COLO668 (cell line): ENCODE measurements at regions not wholly inside any gene's neighbourhood (a gene's known extent, or its start where the extent isn't known, plus 50 kb on each side); places are given as distances from the start of the nearest gene placed in this dataset.
"Not testable (repeated sequence)": the region's sequence is repeated elsewhere in the genome, so short reads cannot be mapped to it uniquely, and the experiment has no call there.

ENCODE experiments used
- DNase-seq: peaks from one replicate; lab custom pipeline; 2025; ENCODE audit not compliant: unreplicated experiment; lab: John Stamatoyannopoulos, UW

- DNase-seq = no peak
These were observed 144.8 kb upstream of the PHACTR3 start for GRCh38 chr20:59459586-59459985.

GRCh38 chr20:59460352-59460751 is 144.0 kb upstream of the PHACTR3 start:
- DNase-seq = no peak

- no peak for DNase-seq
These were observed 142.8 kb upstream of the PHACTR3 start for GRCh38 chr20:59461526-59461925.

GRCh38 chr20:59462249-59462648 is 142.1 kb upstream of the PHACTR3 start:
- no peak for DNase-seq

- DNase-seq = no peak
These were observed 140.8 kb upstream of the PHACTR3 start for GRCh38 chr20:59463541-59463940.

GRCh38 chr20:59466107-59466815 is 138.1 kb upstream of the PHACTR3 start:
- DNase-seq = no peak

- DNase-seq = no peak
These were observed 135.5 kb upstream of the PHACTR3 start for GRCh38 chr20:59468831-59469230.

GRCh38 chr20:59469267-59470252 is 134.8 kb upstream of the PHACTR3 start:
- no peak for DNase-seq

- DNase-seq = no peak
These were observed 133.8 kb upstream of the PHACTR3 start for GRCh38 chr20:59470521-59470920.

GRCh38 chr20:59471653-59472421 is 132.5 kb upstream of the PHACTR3 start:
- no peak for DNase-seq

DNA sequence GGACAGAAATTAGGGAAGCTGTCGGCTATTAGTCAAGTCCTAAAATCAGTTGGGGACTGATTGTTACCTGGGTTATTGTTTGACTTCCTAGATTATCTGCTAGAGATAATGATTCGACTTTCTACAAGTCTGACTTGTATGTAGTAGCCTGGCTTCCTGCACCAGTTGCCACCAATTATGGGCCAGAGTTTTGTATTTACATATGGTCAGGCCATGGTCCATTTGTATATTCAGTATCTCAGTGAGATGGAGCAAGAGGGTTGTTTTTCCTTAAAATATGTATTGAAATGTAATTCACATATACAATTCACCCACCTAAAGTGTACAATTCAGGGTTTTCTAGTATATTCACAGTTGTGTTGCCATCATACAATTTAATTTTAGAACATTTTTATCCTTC is 130.6 kb upstream of the PHACTR3 start:
- no peak for DNase-seq

DNA sequence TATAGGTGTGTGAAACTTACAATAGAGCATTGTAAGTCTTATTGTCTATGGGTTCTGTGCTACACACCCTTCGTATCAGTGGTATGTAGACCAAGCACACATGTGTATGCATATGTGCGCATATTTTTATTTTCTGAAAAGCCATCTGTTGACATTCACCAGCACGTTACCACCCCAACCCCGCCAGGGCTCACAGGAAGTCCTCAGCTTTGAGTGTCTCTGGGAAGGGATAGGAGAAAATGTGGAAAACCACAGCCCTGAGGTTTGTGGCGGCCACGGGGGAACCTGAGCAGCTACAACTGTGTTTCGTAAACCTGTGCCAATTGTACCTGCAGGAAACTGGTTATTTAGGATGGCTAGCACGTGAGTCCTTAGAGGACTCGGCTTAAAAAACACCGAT is 123.3 kb upstream of the PHACTR3 start:
- no peak for DNase-seq

DNA sequence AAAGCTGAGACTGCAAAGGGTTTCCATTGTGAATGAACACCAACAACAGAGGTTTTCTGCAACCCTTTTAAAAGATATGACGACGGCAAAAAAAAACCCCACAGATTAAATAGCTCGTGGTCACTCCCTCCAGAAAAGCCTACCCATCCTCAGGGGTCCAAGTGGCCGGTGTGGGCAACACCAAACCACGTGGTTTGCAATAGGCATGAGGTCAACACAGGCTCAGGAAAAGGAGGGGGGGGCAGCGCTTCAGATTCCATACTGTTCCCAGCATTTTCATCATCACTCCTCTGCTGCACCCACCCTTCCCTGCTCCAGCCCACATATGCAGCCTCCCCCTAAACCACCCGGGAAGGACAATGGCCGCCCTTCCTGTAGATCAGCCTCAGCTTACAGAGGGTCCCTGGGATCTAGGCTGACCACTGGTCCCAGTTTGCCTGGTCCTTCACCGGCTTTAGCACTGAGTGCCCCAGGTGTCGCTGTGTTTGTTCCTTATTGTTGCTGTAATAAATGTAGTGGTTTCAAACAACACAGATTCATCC is 122.8 kb upstream of the PHACTR3 start:
- no peak for DNase-seq

DNA sequence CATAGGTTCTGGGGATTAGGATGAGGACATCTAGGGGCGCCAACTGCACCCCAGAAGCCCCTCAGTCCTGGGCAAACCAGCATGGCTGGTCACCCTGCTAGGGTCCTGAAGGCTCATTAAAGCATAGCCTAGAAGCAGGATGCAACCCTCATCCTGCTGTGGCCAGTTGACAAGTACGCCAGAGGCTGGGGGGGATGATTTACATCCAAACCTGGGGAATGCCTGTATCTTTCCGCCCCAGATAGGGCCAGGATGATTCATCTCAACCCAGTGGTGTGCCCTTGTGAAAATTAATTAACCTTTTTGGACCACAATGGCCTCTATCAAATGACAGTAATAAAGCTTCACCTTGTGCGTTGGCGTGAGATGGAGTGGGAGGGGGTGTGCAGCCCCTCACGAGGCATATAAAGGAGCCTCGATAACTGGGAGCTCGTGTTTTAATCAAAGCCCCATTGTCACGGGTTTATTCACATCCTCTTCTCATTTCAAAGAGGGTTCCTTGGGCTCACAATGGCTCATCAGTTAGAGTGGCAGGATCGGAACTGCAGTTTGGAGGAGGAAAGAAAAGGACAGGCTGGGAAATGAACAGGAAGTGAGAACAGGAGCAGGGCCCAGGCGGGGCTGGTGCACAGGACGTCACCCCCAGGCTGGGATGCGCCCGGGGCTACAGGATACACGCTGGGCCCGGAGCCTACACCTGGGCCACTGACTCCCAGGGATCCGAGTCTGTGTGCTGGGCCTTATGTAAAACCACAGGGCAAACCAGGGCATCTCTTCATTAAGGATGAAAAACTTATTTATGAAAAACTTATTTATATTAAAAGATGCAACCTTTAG is 121.8 kb upstream of the PHACTR3 start:
- no peak for DNase-seq

GRCh38 chr20:59483481-59483880 is 120.9 kb upstream of the PHACTR3 start:
- no peak for DNase-seq

DNA sequence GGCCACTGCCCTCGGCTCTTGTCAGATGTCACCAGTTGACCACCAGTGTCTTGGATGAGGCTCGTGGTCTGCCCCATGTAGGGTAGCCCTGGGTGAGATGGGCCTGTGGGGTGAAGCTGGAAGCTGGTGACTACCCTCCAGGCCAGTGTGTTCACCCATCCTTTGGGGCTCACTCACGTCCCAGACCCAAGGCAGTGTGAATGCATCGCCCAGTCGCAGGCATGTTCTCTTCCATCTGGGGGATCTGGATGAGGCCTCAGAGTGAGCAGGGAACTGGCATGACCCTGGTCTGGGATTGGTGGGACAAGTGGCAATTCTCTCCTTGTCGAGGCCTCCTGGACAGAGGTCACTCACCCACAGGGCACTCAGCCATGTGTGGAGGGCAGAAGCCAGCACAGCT is 120.1 kb upstream of the PHACTR3 start:
- DNase-seq = no peak

DNA sequence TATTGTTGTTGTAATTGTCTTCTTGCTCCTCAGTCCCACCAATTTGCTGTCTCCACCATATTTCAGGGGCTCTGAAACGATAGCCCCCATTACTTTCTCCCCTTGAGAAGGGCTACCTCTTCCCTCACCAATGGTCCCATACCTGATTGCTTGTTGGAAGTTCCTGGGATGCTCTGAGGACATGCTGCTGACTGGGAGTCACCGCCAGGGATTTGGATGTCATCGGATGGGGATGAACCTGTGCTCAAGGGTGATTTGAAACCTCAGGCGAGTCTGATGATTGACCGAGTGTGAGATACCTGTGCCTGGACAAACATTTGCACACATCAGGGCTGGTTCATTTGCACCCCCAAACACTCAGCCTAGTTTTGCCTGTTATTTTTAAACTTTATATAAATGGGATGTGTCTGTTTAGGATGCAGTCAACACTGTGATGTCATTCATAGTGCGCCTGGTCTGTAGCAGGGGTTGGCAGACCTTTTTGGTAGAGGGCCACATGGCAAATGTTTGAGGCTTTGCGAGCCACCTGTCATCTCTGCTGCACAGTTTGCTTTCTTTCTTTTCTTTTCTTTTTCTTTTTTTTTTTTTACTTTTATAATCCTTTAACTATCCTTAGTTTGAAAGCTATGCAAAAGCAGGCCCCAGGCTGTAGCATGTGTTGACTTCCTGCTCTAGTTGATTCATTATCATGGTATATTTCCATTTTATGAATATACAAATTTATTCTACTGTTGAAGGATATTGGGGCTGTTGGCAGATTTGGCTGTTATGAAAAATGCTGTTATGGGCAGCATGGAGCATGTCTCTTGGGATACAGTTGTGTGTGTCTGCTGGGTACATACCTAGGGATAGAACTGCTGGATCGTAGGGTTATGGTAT is 118.5 kb upstream of the PHACTR3 start:
- no peak for DNase-seq

DNA sequence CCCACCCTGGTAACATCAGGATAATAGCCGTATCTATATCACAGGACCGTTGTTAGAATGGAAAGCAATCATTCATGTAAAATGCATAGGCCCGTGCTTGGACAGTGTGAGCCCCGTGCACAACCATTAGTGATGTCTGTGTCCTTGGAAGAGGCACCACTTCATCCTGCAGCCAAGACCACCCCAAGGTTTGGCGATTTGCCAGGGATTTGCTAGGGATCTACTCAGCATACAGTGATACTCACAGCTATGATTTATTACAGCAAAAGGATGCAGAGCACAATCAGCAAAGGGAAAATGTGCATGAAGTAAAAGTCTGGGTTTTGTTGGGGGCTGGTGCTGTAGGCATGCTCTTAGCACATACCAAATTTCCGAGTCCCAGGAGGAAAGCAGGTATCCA is 115.9 kb upstream of the PHACTR3 start:
- not testable (repeated sequence) for DNase-seq
